Neural cell (in vitro differentiated cells): ENCODE measurements at regions not wholly inside any gene's neighbourhood (a gene's known extent, or its start where the extent isn't known, plus 50 kb on each side); places are given as distances from the start of the nearest gene placed in this dataset.

Experiments
- CTCF ChIP-seq: fragments of 450-650 bp; IDR thresholded peaks from 2 replicates; pipeline ENCODE4 v1.5.1; 2014; ENCODE audit warnings: antibody characterized with exemption, mild to moderate bottlenecking, moderate library complexity; ENCODE audit not compliant: poor library complexity, severe bottlenecking
- EZH2 ChIP-seq: fragments of 200-600, 300-800 bp; shearing (Covaris generic), sonication (generic); IDR thresholded peaks from 2 replicates; pipeline ENCODE4 v1.6.1; 2014; ENCODE audit warnings: antibody characterized with exemption, low read length, borderline replicate concordance, mild to moderate bottlenecking; ENCODE audit not compliant: insufficient read depth, poor library complexity, severe bottlenecking
- POLR2AphosphoS5 ChIP-seq: IDR thresholded peaks from 2 replicates; pipeline ENCODE4 v1.6.1; 2012
- TAF1 ChIP-seq: IDR thresholded peaks from 2 replicates; pipeline ENCODE4 v1.6.1; 2012; ENCODE audit warnings: low read depth

GRCh38 chr16:87133112-87133850 lies 183.9 kb downstream of the C16orf95 start:
- TF ChIP-seq POLR2AphosphoS5 (no peak), TAF1 (no peak), EZH2 (no peak), CTCF (no peak)
